ENCODE measurements at regions not wholly inside any gene's neighbourhood (a gene's known extent, or its start where the extent isn't known, plus 50 kb on each side); places are given as distances from the start of the nearest gene placed in this dataset.

GRCh38 chr9:13900449-13900848, 413.5 kb downstream of the NFIB start:
- Mint-ChIP-seq H3K27ac (no peak overlapping the region), H3K9me3 (ENCODE audit: insufficient read depth) (no peaks in the 10 kb centered on the region), H3K4me1 (no peaks in the 10 kb centered on the region), H3K4me3 (no peak overlapping the region), H3K27me3 (no peaks in the 10 kb centered on the region)
- intact Hi-C loops (cut with micrococcal nuclease): no loop called here
- H3K9ac ChIP-seq (ENCODE audit: low read length): no peak overlapping the region
- H3K27me3 ChIP-seq (replicated peaks in 1 of 4; ENCODE audit: control extremely low read depth in 1 of 4, control insufficient read depth in 3 of 4, insufficient read depth in 4 of 4, low read length in 3 of 4): no peaks in the 10 kb centered on the region
- H3K27ac ChIP-seq (ENCODE audit: low read length in 2 of 2): no peak overlapping the region
- WGBS (ENCODE audit: insufficient coverage): 40% methylated on average over 1 of the region's 5 CpGs
- H3K4me2 ChIP-seq (replicated peaks; ENCODE audit: low read depth, low read length, poor library complexity, severe bottlenecking): no peak overlapping the region
- no peaks in the 10 kb centered on the region for H4K20me1 ChIP-seq (ENCODE audit: control insufficient read depth, insufficient read depth, low read length, poor library complexity, severe bottlenecking)
- H3K4me1 ChIP-seq (ENCODE audit: control insufficient read depth in 2 of 2, insufficient read depth in 2 of 2, low read length in 2 of 2): no peaks in the 10 kb centered on the region
- no peak for ATAC-seq (ENCODE audit: low read depth)
- ChIA-PET POLR2A (no interaction called here), CTCF (no interaction called here)
- peaks cover 0 to 1% (median 0%) of the 10 kb centered on the region in 3 donors for H3K9me3 ChIP-seq (ENCODE audit: control extremely low read depth in 1 of 3, control insufficient read depth in 2 of 3, insufficient read depth in 1 of 3, low read length in 2 of 3)
- no peak overlapping the region for H2AFZ ChIP-seq (ENCODE audit: insufficient read depth, low read depth, low read length, poor library complexity, severe bottlenecking)
- DNase-seq: no peak
- no peaks in the 10 kb centered on the region for H3K36me3 ChIP-seq (replicated peaks in 1 of 2; ENCODE audit: control extremely low read depth in 1 of 2, control insufficient read depth in 1 of 2, extremely low read depth in 1 of 2, insufficient read depth in 2 of 2, low read length in 1 of 2)
- H3K4me3 ChIP-seq (ENCODE audit: control extremely low read depth in 1 of 5, extremely low read depth in 1 of 5, insufficient read depth in 1 of 5, low read depth in 2 of 5, low read length in 4 of 5): no peak overlapping the region
- no peaks in the 10 kb centered on the region for H3K79me2 ChIP-seq (ENCODE audit: control insufficient read depth, insufficient read depth, low read length)
- TF ChIP-seq EZH2 (IDR thresholded peaks at IDR 0.05; ENCODE audit: borderline replicate concordance, insufficient read depth, low read depth, low read length, poor library complexity, severe bottlenecking): no peak
- no peak for TF ChIP-seq CTCF (IDR thresholded peaks at IDR 0.05)

- Histone ChIP-seq H3K36me3 (replicated peaks in 1 of 2; ENCODE audit: control extremely low read depth in 1 of 2, control insufficient read depth in 1 of 2, extremely low read depth in 1 of 2, insufficient read depth in 2 of 2, low read length in 1 of 2) (no peaks in the 10 kb centered on the region), H3K27ac (ENCODE audit: low read length in 2 of 2) (no peak overlapping the region), H3K27me3 (replicated peaks in 1 of 4; ENCODE audit: control extremely low read depth in 1 of 4, control insufficient read depth in 3 of 4, insufficient read depth in 4 of 4, low read length in 3 of 4) (no peaks in the 10 kb centered on the region), H3K4me3 (ENCODE audit: control extremely low read depth in 1 of 5, extremely low read depth in 1 of 5, insufficient read depth in 1 of 5, low read depth in 2 of 5, low read length in 4 of 5) (no peak overlapping the region), H3K4me1 (ENCODE audit: control insufficient read depth in 2 of 2, insufficient read depth in 2 of 2, low read length in 2 of 2) (no peaks in the 10 kb centered on the region), H3K79me2 (ENCODE audit: control insufficient read depth, insufficient read depth, low read length) (no peaks in the 10 kb centered on the region), H3K9ac (ENCODE audit: low read length) (no peak overlapping the region), H4K20me1 (ENCODE audit: control insufficient read depth, insufficient read depth, low read length, poor library complexity, severe bottlenecking) (no peaks in the 10 kb centered on the region), H2AFZ (ENCODE audit: insufficient read depth, low read depth, low read length, poor library complexity, severe bottlenecking) (no peak overlapping the region), H3K4me2 (replicated peaks; ENCODE audit: low read depth, low read length, poor library complexity, severe bottlenecking) (no peak overlapping the region), H3K9me3 (ENCODE audit: control extremely low read depth in 1 of 3, control insufficient read depth in 2 of 3, insufficient read depth in 1 of 3, low read length in 2 of 3) (peaks cover 0 to 1% (median 0%) of the 10 kb centered on the region in 3 donors)
- DNase-seq (no peak), ATAC-seq (ENCODE audit: low read depth) (no peak)
- H3K9me3 Mint-ChIP-seq (ENCODE audit: insufficient read depth): no peaks in the 10 kb centered on the region
- ChIA-PET CTCF (no interaction called here), POLR2A (no interaction called here)
- no peak overlapping the region for H3K27ac Mint-ChIP-seq
- H3K4me1 Mint-ChIP-seq: no peaks in the 10 kb centered on the region
- WGBS (ENCODE audit: insufficient coverage): 60% methylated on average over 5 of the region's 7 CpGs
- intact Hi-C loops (cut with micrococcal nuclease): no loop called here
- no peak overlapping the region for H3K4me3 Mint-ChIP-seq
- no peaks in the 10 kb centered on the region for H3K27me3 Mint-ChIP-seq
- TF ChIP-seq CTCF (IDR thresholded peaks at IDR 0.05) (no peak), EZH2 (IDR thresholded peaks at IDR 0.05; ENCODE audit: borderline replicate concordance, insufficient read depth, low read depth, low read length, poor library complexity, severe bottlenecking) (no peak)
Measured at GRCh38 chr9:13899924-13900323, 414.0 kb downstream of the NFIB start.

Data from B cell (primary cell).